Activated CD4-positive, alpha-beta memory T cell treated with anti-CD3 and anti-CD28 coated beads, Interleukin-2, amount 10 ng/mL, durations not matched to agents 7 days and 5 days (primary cell): ENCODE measurements at regions not wholly inside any gene's neighbourhood (a gene's known extent, or its start where the extent isn't known, plus 50 kb on each side); places are given as distances from the start of the nearest gene placed in this dataset.

Source experiments
- CTCF ChIA-PET: fragments of 350-600 bp; sonication (Branson Sonifier 250); formaldehyde crosslinking; loops from one replicate; lab custom pipeline; 2021; ENCODE audit warnings: antibody characterized with exemption, inconsistent platforms; lab: Charles Lee
- POLR2A ChIA-PET: fragments of 350-600 bp; sonication (Branson Sonifier 250); formaldehyde crosslinking; loops from one replicate; lab custom pipeline; 2021; ENCODE audit warnings: antibody characterized with exemption; lab: Charles Lee
- DNase-seq: peaks from one replicate; pipeline ENCODE4 v3.0.0-alpha.2; 2020
- H3K27ac Mint-ChIP-seq: one replicate; pipeline ENCODE4 v1.8.0; 2021; ENCODE audit warnings: mild to moderate bottlenecking, mixed read lengths
- H3K27me3 Mint-ChIP-seq: one replicate; pipeline ENCODE4 v1.8.0; 2021; ENCODE audit warnings: mixed read lengths
- H3K36me3 Mint-ChIP-seq: one replicate; pipeline ENCODE4 v1.8.0; 2021; ENCODE audit warnings: low read depth, mixed read lengths
- H3K4me1 Mint-ChIP-seq: one replicate; pipeline ENCODE4 v1.8.0; 2021; ENCODE audit warnings: mixed read lengths
- H3K4me3 Mint-ChIP-seq: one replicate; pipeline ENCODE4 v1.8.0; 2021; ENCODE audit warnings: mild to moderate bottlenecking, mixed read lengths
- H3K9me3 Mint-ChIP-seq: one replicate; pipeline ENCODE4 v1.8.0; 2021; ENCODE audit warnings: mixed read lengths

DNA sequence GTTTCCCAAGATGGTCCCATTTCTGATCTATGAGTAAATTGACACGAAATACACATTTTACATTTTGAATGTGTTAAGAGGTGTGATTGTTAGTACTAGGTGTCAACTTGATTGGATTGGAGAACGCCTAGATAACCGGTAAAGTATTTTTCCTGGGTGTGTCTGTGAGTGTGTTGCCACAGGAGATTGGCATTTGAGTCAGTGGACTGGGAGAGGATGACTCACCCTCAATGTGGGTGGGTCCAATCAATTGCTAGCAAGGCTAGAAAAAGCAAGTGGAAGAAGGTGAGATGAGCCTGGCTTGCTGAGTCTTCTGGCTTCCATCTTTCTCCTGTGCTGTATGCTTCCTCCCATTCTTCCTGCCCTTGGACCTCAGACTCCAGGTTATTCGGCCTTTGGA, 960.7 kb upstream of the PCDH9 start:
- no peaks in the 10 kb centered on the region for H3K4me1 Mint-ChIP-seq
- H3K9me3 Mint-ChIP-seq, result peaks cover 4% of the 10 kb centered on the region
- no peak overlapping the region for H3K4me3 Mint-ChIP-seq
- no peak for DNase-seq
- no peak overlapping the region for H3K27ac Mint-ChIP-seq
- ChIA-PET CTCF (no interaction called here), POLR2A (no interaction called here)
- no peaks in the 10 kb centered on the region for H3K27me3 Mint-ChIP-seq
- no peaks in the 10 kb centered on the region for H3K36me3 Mint-ChIP-seq

DNA sequence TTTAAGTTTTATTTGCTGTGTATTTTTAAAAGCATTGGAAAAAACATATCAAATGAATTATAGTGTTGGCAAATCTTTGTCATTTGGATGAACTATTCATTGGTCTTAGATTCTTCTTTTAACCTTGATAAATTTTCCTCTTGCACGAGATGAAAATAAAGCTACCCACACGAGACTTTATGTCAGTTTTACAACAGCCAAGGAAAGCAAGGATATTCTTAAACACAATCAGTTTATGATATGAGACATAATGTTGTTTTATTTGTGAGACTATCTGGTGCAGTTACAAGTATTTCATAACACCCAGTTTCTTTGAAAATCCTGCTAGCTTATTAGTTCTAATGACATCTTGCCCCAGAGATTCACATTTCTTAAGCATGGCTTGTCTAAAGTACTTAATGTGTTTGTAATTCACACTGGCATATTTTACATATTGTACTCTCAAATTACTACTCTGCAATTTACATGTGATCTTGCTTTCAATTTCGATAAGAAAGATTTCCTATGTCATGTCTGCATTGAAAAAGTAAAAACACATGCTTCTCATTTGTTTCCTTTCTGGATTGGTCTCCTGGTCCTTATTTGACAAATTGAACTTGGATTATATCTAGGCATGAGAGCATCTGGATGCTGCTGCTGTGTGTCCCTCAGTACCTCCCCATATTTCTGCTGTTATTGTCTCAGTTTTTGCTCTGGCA, 955.5 kb upstream of the PCDH9 start:
- Mint-ChIP-seq H3K36me3 (no peaks in the 10 kb centered on the region), H3K4me3 (no peak overlapping the region), H3K9me3 (no peaks in the 10 kb centered on the region), H3K27ac (no peak overlapping the region), H3K27me3 (no peaks in the 10 kb centered on the region), H3K4me1 (no peaks in the 10 kb centered on the region)
- POLR2A ChIA-PET, result no interaction called here
- CTCF ChIA-PET, result no interaction called here
- DNase-seq, result no peak

DNA sequence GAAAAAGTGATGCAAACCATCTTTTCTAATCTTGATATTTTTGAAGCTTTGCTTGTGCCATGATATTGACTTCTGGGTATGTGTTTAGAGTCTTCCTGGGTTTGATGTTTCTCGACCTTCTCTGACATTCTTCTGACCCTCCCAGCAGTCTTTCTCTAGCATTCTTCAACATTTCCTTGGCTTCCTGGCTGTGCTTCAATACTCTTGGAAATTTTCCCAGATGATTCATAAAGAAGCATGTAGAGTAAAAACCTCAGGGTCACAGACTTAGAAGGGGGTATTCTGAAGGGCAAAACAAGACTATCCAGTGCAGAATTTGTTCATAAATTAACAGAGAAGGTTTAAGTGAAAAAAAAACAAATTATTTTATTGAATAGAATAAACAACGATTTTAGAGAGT, 946.3 kb upstream of the PCDH9 start:
- Mint-ChIP-seq H3K4me3 (no peak overlapping the region), H3K9me3 (peaks cover 7% of the 10 kb centered on the region), H3K27me3 (no peaks in the 10 kb centered on the region), H3K36me3 (no peaks in the 10 kb centered on the region), H3K4me1 (no peaks in the 10 kb centered on the region), H3K27ac (no peak overlapping the region)
- POLR2A ChIA-PET, result no interaction called here
- CTCF ChIA-PET, result no interaction called here
- no peak for DNase-seq

DNA sequence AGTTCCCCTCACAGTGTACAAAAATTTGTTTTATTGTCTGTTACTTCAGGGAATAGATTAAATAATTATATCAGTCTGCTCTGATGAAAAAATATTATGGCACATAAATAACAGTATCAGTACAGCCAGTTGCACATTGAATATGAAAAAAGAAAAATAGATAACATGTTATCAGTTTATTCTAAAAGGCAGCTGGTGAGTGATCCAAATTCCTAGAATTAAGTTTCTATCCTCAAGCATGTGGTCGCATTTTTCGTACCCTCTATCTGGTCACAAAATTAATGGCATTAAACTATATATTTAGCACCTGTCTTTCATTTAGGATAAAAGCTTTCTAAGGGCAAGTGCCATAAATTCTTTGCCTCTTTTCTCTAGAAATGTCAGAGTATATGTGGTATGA, 944.8 kb upstream of the PCDH9 start:
- H3K9me3 Mint-ChIP-seq, result peaks cover 5% of the 10 kb centered on the region
- H3K4me3 Mint-ChIP-seq, result no peak overlapping the region
- H3K27me3 Mint-ChIP-seq, result no peaks in the 10 kb centered on the region
- CTCF ChIA-PET, result no interaction called here
- no peaks in the 10 kb centered on the region for H3K36me3 Mint-ChIP-seq
- H3K4me1 Mint-ChIP-seq, result no peaks in the 10 kb centered on the region
- no peak overlapping the region for H3K27ac Mint-ChIP-seq
- POLR2A ChIA-PET, result no interaction called here
- no peak for DNase-seq

DNA sequence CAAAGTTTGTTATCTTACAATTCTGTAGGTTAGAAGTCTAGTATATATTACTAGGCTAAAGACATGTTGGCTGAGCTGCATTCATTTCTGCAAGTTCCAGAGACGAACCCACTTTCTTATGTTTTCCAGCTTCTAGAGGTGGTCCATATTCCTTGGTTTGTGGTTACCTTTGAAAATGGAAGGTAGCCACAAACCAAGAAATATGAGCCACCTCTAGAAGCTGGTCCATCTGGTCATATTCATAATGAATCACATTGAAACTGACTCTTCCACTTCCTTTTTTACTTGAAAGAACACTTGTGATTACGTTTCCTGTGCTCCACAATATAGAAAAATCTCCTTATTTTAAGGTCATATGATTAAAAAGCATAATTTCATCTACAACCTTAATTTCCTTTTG, 943.0 kb upstream of the PCDH9 start:
- Mint-ChIP-seq H3K36me3 (no peaks in the 10 kb centered on the region), H3K27ac (no peak overlapping the region), H3K27me3 (no peaks in the 10 kb centered on the region), H3K9me3 (peaks cover 5% of the 10 kb centered on the region), H3K4me3 (no peak overlapping the region), H3K4me1 (no peaks in the 10 kb centered on the region)
- ChIA-PET POLR2A (no interaction called here), CTCF (no interaction called here)
- DNase-seq, result no peak

DNA sequence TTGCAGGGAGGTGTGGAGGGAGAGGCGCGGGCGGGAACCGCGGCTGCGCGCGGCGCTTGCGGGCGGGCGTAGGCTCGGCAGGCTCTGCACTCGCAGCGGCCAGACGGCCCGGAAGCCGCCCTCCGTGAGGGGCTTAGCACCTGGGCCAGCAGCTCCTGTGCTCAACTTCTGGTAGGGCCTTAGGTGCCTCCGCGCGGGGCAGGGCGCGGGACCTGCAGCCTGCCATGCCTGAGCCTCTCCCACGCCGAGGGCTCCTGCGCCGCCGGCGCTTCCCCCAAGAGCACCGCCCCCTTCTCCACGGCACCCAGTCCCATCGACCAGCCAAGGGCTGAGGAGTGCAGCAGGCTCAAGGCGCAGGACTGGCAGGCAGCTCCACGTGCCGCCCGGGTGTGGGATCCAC, 940.8 kb upstream of the PCDH9 start:
- CTCF ChIA-PET, result no interaction called here
- Mint-ChIP-seq H3K4me1 (no peaks in the 10 kb centered on the region), H3K9me3 (peaks cover 5% of the 10 kb centered on the region), H3K36me3 (no peaks in the 10 kb centered on the region), H3K27ac (no peak overlapping the region), H3K27me3 (no peaks in the 10 kb centered on the region), H3K4me3 (no peak overlapping the region)
- DNase-seq, result no peak
- POLR2A ChIA-PET, result no interaction called here

DNA sequence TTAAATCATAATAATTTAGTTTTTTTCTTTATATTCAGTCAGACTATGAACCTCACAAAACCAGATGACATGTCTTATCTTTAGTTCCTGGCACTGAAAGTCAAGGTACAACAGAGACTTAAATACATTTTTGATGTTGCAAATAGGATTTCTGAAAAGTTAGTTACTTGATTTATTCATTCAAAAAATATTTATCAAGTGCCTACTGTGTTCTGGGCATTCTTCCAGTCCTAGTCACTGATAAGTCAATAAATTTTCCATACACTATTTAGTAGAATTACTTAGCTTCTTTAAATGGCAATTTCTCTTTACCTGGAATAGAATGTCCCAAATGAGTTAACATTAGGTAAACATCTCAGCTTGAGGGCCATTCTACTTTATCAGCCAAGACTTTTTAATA, 938.3 kb upstream of the PCDH9 start:
- Mint-ChIP-seq H3K27me3 (no peaks in the 10 kb centered on the region), H3K27ac (no peak overlapping the region), H3K4me3 (no peak overlapping the region), H3K4me1 (no peaks in the 10 kb centered on the region), H3K36me3 (no peaks in the 10 kb centered on the region), H3K9me3 (peaks cover 5% of the 10 kb centered on the region)
- DNase-seq, result no peak
- ChIA-PET POLR2A (no interaction called here), CTCF (no interaction called here)

DNA sequence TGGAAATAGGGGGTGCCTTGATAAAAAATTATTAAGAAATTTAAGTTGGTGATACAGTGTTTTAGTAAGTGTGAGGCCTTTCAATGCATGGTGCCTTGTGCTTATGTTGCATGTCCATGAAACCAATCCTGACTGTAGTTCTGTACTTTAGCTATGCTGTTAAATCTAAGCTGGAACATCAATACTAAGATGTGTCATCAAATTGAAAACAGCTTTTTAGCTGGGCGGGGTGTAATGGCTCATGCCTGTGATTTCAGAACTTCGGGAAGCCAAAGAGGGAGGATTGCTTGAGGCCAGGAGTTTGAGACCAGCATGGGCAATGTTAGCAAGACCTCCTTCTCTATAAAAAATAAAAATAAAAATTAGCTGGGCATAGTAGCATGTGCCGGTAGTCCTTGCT, 930.3 kb upstream of the PCDH9 start:
- H3K4me3 Mint-ChIP-seq, result no peak overlapping the region
- DNase-seq, result no peak
- no peaks in the 10 kb centered on the region for H3K36me3 Mint-ChIP-seq
- H3K4me1 Mint-ChIP-seq, result no peaks in the 10 kb centered on the region
- H3K9me3 Mint-ChIP-seq, result peaks cover 3% of the 10 kb centered on the region
- H3K27me3 Mint-ChIP-seq, result no peaks in the 10 kb centered on the region
- no peak overlapping the region for H3K27ac Mint-ChIP-seq
- ChIA-PET POLR2A (no interaction called here), CTCF (no interaction called here)

DNA sequence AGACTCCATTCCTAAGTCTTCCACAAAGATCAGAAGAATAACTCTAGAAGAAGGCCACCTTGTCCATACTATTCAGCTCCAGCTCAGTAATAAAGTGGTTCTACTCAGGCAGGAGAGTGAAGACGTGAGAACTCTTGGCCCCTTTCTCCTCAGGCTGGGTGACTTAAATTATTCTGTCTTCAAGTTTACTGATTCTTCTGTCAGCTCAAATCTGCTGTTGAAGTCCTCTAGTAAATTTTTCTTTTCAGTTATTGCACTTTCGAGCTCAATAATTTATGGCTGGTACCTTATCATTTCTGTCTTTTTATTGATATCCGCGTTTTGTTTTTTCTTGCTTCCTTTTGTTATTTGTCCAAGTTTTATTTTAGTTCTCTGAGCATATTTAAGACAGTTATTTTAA, 922.3 kb upstream of the PCDH9 start:
- Mint-ChIP-seq H3K27ac (no peak overlapping the region), H3K4me1 (no peaks in the 10 kb centered on the region), H3K36me3 (no peaks in the 10 kb centered on the region), H3K9me3 (peaks cover 6% of the 10 kb centered on the region), H3K4me3 (no peak overlapping the region), H3K27me3 (no peaks in the 10 kb centered on the region)
- no peak for DNase-seq
- CTCF ChIA-PET, result no interaction called here
- POLR2A ChIA-PET, result no interaction called here

DNA sequence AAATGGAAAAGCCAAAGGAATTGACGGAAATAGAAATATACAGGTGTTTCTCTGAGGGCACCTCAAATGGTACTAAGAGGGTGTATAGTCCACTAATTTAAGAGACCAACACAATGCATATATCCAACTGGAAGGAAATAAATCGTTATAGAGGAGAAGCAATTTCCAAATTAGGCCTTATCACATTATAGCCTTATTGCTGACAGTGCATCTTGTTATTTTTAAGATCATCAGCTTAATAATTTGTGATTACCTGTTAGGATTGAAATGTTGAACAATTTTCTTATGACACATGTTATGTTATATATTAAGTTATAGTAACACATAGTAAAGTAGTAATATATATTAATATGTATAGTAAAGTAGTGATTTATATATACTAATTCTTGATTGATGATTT, 915.7 kb upstream of the PCDH9 start:
- no peaks in the 10 kb centered on the region for H3K27me3 Mint-ChIP-seq
- DNase-seq, result no peak
- H3K4me3 Mint-ChIP-seq, result no peak overlapping the region
- ChIA-PET POLR2A (no interaction called here), CTCF (no interaction called here)
- H3K36me3 Mint-ChIP-seq, result no peaks in the 10 kb centered on the region
- peaks cover 2% of the 10 kb centered on the region for H3K9me3 Mint-ChIP-seq
- no peaks in the 10 kb centered on the region for H3K4me1 Mint-ChIP-seq
- H3K27ac Mint-ChIP-seq, result no peak overlapping the region

DNA sequence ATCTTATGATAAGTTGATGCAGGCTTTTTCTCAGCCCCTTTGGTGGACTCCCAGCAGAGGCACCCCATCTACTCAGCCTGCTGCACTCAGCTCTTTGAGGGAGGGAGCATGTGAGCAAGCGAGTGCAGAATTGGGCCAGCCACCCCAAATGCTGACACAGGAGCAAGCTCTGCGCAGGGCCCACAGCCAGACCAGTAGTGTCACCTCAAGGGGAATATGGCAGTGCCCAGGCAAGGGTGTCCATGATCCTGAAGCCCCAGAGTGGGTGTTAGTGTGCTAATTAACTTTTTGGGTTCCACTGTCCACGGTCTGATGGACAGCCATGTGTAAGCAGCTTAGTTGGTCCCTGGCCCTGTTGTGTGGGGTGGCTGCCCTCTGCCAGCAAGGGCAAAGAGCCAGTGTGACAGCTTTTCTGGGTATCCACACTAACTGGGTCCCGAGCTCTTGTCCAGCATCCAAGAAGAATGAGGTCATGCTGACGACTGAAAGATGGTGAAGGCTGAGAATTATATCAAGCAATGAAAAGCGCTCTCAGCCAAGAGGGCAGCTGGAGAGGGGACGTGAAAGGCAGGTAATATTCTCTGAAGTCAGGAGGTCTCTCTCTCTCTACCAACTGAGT, 898.3 kb upstream of the PCDH9 start:
- H3K4me1 Mint-ChIP-seq, result no peaks in the 10 kb centered on the region
- ChIA-PET CTCF (no interaction called here), POLR2A (no interaction called here)
- H3K36me3 Mint-ChIP-seq, result no peaks in the 10 kb centered on the region
- no peak overlapping the region for H3K4me3 Mint-ChIP-seq
- no peak for DNase-seq
- no peaks in the 10 kb centered on the region for H3K27me3 Mint-ChIP-seq
- H3K9me3 Mint-ChIP-seq, result peaks cover 7% of the 10 kb centered on the region
- H3K27ac Mint-ChIP-seq, result no peak overlapping the region

DNA sequence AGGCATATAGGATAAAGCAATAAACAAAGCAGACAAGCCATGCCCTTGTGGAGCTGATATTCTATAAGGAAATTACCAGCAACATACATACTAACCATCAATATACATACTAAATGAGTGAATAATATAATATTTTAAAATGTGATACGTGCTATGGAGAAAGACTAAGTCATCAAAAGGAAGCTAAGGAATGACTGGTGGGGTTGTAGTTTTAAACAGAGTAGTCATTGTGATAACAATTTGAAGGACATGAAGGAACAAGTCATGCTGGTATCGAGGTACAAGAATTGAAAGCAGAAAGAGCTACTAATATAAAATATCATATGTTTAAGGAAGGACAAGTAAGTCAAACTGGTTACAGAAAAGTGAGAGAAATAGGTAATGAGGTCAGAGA, 894.9 kb upstream of the PCDH9 start:
- no peaks in the 10 kb centered on the region for H3K4me1 Mint-ChIP-seq
- no peak for DNase-seq
- H3K36me3 Mint-ChIP-seq, result no peaks in the 10 kb centered on the region
- H3K27me3 Mint-ChIP-seq, result no peaks in the 10 kb centered on the region
- no peak overlapping the region for H3K4me3 Mint-ChIP-seq
- POLR2A ChIA-PET, result no interaction called here
- no peak overlapping the region for H3K27ac Mint-ChIP-seq
- H3K9me3 Mint-ChIP-seq, result no peaks in the 10 kb centered on the region
- CTCF ChIA-PET, result no interaction called here

DNA sequence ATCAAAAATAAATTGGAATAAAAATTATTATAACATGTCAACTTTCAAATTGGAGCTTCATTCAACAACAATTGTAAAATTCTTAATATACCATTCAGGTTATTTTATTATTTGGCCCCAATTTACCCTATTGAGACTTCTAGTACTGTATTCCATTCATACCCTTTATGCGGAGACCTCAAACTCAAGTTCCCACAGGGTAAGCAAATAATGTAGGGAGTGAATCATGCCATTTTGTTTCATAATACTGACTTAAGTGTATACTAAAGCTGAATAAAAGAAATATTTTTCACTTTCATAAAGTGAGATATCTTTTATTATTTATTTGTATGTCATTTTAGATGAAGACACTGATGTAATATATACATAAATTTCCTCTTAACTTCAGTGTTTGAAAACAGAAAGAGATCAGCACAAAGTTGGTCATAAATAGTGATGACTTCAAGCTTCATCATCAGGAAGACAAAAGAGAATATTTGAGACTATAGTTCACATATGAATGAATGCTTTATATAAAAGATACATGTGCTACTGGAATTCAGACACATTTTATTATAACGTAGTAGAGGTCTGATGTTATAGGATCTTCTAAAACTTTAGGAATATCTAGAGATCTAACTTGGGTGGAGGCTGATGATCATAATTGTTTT, 894.4 kb upstream of the PCDH9 start:
- ChIA-PET CTCF (no interaction called here), POLR2A (no interaction called here)
- Mint-ChIP-seq H3K4me3 (no peak overlapping the region), H3K36me3 (no peaks in the 10 kb centered on the region), H3K9me3 (no peaks in the 10 kb centered on the region), H3K27me3 (no peaks in the 10 kb centered on the region), H3K27ac (no peak overlapping the region), H3K4me1 (no peaks in the 10 kb centered on the region)
- DNase-seq, result no peak

DNA sequence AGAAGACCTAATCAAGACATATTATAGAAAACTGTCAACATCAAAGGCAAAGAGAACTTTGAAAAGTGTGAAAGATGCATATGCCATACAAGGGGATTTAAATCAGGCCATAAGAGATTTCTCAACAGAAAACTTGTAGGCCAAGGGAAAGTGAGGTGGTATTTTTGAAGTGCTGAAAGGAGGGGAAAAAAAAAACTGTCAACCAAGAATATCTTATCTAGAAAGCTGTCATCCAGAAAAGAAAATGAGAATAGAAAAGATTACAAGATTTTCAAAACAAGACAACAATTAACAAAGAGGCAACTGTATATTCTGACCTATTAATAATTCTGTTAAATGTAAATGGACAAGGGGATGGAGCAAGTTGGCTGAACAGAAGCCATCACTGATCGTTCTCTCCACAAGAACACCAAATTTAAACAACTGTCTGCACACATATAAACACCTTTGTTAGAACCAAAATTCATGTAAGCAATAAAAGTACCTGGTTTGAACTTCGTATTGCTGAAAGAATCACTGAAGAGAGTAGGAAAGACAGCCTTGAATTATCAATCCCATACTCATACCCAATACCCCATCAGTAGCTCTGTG, 880.1 kb upstream of the PCDH9 start:
- POLR2A ChIA-PET, result no interaction called here
- H3K27me3 Mint-ChIP-seq, result no peaks in the 10 kb centered on the region
- no peaks in the 10 kb centered on the region for H3K36me3 Mint-ChIP-seq
- H3K4me1 Mint-ChIP-seq, result no peaks in the 10 kb centered on the region
- no peak overlapping the region for H3K27ac Mint-ChIP-seq
- H3K9me3 Mint-ChIP-seq, result peaks cover 34% of the 10 kb centered on the region
- CTCF ChIA-PET, result no interaction called here
- no peak for DNase-seq
- H3K4me3 Mint-ChIP-seq, result no peak overlapping the region
